GM21529 (cell line): ENCODE measurements at regions not wholly inside any gene's neighbourhood (a gene's known extent, or its start where the extent isn't known, plus 50 kb on each side); places are given as distances from the start of the nearest gene placed in this dataset.

Source experiments
- ATAC-seq: cut with Tn5 transposase; IDR thresholded peaks from one replicate; pipeline ENCODE4 v1.9.1; 2021; ENCODE audit not compliant: unreplicated experiment

DNA sequence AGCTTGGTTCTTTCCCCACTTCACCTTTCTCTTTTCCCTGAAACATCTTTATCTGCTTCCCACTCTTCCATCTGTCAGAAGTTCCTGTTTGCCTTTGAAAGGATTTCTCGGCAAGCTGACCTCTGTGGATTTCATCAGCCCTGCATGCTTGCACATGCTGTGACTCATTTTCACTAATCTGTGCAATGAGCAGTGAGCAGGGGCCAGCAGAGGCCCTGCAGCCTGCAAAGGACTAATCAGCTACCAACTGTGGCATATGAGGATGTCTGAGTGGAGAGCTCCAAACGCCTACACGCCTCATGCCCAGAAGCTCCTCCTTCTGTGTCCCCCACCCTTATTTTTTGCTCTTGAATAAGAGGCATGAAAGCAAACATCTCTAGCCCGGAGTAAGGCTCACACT lies 333.0 kb upstream of the SEMA6D start:
- ATAC-seq = no peak

DNA sequence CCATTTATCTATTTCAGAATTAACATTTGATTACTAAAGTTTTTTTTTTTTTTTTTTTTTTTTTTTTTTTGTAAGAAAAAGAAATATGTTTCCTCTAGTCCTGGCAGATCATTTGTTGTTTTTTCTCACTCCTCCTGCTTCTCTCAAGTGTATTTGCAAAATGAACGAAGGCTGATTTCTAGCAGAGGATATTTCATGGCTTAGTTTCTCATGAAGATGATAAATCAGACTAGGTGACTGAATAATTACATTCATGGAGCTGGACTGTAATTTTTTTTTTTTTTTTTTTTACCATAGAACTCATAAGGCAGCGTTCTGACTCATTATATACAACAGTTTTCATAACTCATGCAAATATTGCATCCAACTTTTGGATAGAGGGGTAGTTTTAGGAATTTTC lies 332.5 kb upstream of the SEMA6D start:
- ATAC-seq = no peak

DNA sequence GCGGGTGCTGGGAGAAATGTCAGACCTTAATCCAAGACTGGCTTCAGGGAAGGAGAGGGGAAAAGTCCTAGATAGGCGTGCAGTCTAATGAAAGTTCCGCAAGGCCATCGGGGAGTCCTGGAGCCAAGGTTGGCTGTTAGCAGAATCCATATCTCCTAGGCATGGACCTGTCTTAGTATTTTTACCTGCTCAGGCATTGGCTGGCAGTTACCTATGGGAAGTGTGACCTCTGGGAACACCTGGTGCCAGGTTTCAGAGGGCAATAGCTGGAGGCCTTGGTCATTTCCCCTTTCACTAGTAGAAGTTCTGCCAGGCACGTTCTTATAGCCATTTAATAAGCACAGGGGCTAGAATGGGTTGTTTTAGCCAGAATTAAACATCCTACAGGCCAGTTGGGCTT lies 330.8 kb upstream of the SEMA6D start:
- no peak for ATAC-seq

- ATAC-seq = no peak
These were observed 329.0 kb upstream of the SEMA6D start for GRCh38 chr15:47388299-47388698.

- ATAC-seq = no peak
These were observed 327.0 kb upstream of the SEMA6D start for GRCh38 chr15:47390208-47390765.

GRCh38 chr15:47394286-47394809 lies 323.0 kb upstream of the SEMA6D start:
- no peak for ATAC-seq

DNA sequence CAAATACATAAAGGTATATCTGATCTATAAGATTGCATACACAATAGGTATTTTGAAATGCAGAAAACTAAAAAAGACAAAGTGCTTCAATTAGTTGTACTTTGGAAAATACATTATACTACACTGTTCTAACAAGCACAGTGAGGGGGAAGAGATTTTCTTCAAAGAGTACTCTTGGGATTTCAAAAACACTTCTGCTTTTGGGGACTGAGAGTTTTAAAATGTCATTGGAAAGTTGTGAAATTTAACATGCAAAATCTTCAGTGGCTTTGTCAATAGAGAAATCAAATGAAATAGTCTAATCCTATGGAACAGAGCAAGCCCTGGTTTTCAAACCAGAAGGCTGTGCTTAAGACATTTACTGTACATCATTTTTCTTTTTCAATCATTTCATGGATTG lies 322.2 kb upstream of the SEMA6D start:
- no peak for ATAC-seq

- ATAC-seq = no peak
These were observed 319.6 kb upstream of the SEMA6D start for GRCh38 chr15:47397655-47398054.

GRCh38 chr15:47398132-47398531 lies 319.2 kb upstream of the SEMA6D start:
- no peak for ATAC-seq

- ATAC-seq = no peak
These were observed 318.7 kb upstream of the SEMA6D start for GRCh38 chr15:47398594-47398993.

DNA sequence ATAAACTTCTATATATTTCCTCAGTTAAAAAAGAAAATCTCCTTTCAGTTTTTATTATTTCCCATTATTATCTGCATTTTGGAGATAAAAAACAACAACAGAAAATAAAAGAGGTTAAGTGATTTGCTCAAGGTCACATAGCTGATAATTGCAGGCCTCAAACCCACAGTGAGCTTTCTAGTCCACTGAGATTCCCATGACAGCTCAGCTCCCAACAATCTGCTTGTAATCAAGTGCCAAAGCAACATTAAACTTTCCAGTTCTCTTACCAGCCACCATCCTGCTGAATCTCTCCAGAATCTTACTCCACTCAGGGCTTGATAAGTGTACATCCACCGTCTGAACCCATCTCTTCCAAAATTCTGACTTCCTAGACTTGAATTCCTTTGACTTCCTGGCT lies 318.2 kb upstream of the SEMA6D start:
- no peak for ATAC-seq

GRCh38 chr15:47400603-47401002 lies 316.7 kb upstream of the SEMA6D start:
- ATAC-seq = no peak

DNA sequence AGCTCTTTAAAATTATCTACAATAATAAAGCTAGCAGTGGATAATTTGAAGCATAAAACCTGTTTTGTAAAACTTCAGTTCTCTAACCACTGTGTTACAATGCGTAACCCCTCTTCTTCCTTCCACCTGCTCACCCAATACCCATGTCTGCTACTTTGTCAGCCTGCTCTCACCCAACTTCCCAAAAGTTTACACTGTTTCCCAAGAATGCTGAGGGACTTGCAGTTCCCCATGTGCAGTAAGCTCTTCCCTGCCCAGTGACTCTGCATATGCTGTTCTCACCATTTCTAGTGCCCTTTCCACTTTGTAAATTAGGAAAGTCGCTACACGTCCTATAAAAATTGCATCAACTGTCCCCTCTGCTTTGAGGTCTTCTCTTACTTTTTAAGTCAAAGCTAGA lies 315.9 kb upstream of the SEMA6D start:
- ATAC-seq = no peak

DNA sequence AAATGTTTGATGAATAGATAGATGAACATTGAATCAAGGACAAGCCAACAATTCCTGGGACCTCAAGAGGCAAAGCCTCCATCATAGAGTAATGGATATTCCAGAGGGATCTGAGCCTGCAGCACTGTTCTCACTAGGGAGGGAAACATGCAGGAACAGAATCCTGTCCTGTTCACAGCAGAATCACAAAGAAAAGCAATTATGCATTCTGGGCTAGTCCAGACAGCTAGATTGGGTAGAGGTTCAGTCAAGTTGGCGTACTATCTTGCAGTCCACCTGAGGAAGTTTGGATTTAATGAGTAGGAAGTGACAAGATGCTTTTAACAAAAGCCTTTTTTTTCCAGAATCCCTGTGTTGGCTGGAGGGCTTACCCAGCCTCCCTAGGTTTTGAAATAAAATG lies 314.5 kb upstream of the SEMA6D start:
- no peak for ATAC-seq

- ATAC-seq = no peak
These were observed 312.4 kb upstream of the SEMA6D start for GRCh38 chr15:47404877-47405276.

DNA sequence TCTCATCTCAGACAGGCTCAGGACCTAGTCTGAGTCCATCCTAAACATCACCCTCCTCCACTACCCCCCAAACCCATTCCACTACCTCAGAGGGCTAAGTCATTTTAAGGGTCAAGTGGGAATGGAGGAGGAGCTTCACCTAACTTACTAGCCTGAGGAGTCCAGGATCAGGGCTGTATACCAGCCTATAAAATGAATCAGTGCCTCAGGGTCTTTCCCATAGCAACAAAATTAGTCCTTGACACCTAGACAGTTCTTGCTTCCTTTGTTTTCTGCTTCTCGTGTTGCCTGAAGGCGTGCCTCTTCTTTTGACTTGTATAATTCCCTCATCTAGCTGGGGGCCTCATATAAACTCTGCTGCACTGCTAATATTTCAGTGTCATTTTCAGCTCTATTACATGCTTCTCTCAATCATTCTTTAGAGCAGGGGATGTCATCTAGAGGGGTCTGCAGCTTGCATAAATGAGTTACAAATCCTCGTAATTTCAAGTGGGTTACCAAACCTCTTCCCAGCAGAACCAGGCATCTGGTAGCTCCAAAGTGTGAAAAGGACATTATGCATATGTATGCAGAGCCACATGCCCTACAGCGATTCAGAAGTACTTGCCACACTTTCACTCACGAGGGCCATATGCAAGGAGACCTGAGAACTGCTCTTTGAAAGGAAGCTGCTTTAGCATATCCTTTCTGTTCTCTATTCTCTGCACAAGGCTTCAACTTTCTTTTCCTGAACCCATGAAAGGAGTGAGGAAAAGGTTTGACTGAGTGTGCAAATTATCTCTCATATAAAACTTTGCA lies 311.7 kb upstream of the SEMA6D start:
- ATAC-seq = no peak

GRCh38 chr15:47407692-47408091 lies 309.6 kb upstream of the SEMA6D start:
- ATAC-seq = no peak

- ATAC-seq = no peak
These were observed 308.3 kb upstream of the SEMA6D start for GRCh38 chr15:47409038-47409437.

GRCh38 chr15:47409600-47409999 lies 307.7 kb upstream of the SEMA6D start:
- ATAC-seq = no peak

GRCh38 chr15:47410247-47410646 lies 307.1 kb upstream of the SEMA6D start:
- no peak for ATAC-seq

GRCh38 chr15:47411733-47412132 lies 305.6 kb upstream of the SEMA6D start:
- no peak for ATAC-seq

DNA sequence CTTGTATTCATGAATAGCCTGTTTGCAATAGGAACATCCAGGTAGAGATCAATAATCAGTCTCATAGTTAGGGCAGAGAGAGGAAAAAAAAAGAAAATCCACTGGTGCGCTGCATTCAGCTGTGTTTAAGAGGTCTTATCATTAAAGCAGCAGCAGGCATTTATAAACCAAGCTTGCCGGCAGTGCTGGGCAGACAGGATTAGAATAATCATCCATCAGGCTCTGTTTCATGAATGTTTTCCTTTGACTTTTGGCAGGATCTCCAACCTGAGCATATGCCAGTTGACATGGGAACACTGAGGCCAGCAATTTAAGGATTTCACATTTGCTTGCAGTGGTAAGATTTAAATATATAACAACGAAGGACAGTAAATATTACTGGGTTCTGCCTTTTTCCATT lies 305.2 kb upstream of the SEMA6D start:
- no peak for ATAC-seq

DNA sequence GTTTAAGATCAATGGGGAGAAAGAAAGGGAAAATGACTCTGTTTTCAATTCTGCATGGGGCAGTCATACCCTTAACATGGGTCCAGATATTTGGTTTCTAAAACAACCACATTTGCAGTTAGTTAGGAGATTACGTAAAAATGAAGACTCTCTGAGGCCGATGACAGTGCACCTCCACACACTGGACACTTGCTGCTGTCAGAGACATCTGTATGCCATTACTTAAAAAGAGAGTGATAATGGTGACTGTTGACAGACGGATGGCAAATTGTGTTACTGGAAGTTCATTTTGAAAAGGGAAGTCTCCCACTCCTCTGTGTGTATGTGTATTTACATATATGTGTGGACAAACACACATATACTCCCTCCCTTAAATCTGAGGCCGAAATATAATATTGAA lies 304.5 kb upstream of the SEMA6D start:
- ATAC-seq = no peak
